HG02642 (cell line): ENCODE measurements at regions not wholly inside any gene's neighbourhood (a gene's known extent, or its start where the extent isn't known, plus 50 kb on each side); places are given as distances from the start of the nearest gene placed in this dataset.

ENCODE experiments used
- ATAC-seq: cut with Tn5 transposase; IDR thresholded peaks from one replicate; pipeline ENCODE4 v1.9.1; 2021; ENCODE audit warnings: mild to moderate bottlenecking; ENCODE audit not compliant: unreplicated experiment, poor library complexity

- ATAC-seq, result no peak
These were observed 96.3 kb upstream of the WWC1 start for GRCh38 chr5:168195110-168195509.

DNA sequence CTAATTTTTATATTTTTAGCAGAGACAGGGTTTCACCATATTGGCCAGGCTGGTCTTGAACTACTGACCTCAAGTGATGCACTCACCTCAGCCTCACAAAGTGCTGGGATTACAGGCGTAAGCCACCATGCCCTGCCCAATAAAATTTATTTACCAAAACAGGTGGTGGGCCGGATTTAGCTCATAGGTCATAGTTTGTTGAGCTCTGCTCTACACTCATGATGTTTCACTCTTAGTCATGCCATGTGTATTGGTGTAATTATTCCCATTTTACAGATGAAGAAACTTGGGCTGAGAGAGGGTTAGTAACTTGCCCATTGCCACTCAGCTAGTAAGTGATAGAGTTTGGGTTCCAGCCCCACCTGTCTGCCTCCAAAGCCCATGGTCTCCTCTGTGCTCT, 93.1 kb upstream of the WWC1 start:
- ATAC-seq, result no peak

GRCh38 chr5:168202996-168203395, 88.4 kb upstream of the WWC1 start:
- no peak for ATAC-seq

DNA sequence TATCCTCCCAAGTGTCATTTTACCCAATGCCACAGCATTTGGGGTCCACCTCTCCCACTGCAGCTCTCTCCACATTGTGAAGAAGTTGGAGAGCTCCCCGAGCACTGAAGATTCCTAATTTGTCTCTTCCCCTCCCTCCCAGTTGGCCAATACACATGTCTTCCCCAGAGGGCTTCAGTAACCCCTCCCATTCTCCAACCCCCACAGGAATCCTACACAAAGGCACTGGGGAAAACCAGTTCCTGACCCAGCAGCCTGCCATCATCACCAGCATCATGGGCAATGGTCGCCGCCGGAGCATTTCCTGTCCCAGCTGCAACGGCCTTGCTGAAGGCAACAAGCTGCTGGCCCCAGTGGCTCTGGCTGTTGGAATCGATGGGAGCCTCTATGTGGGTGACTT, 87.3 kb upstream of the WWC1 start:
- ATAC-seq, result no peak

DNA sequence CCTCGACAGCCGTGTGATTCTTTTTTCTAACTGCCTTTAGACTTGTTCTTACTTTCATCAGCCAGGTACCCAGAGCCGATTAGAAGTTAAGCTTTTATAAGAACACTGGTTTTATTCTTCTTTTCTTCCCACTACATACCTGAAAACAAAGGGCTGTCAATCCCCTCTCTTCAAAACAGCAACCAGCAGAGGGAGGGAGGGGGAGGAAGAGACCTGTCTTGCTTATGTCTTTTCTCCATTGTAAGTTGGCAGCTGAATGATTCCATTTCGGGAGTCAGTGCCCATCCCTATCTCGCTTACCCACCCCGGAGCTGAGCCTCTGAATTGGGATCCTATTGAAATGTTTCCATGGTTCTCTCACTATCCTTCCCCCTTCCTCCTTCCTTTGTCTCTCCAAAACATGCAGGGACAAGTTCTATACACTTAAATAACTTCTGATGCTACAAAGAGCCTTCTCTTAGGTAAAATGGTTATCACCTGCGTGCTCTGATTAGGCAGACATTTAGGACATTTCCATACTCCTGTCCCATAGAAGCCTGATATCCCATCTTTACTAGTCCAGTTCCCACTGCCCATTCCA, 83.9 kb upstream of the WWC1 start:
- ATAC-seq, result no peak

- ATAC-seq, result no peak
These were observed 82.0 kb upstream of the WWC1 start for GRCh38 chr5:168209244-168209995.

GRCh38 chr5:168209997-168210396, 81.4 kb upstream of the WWC1 start:
- ATAC-seq, result no peak

DNA sequence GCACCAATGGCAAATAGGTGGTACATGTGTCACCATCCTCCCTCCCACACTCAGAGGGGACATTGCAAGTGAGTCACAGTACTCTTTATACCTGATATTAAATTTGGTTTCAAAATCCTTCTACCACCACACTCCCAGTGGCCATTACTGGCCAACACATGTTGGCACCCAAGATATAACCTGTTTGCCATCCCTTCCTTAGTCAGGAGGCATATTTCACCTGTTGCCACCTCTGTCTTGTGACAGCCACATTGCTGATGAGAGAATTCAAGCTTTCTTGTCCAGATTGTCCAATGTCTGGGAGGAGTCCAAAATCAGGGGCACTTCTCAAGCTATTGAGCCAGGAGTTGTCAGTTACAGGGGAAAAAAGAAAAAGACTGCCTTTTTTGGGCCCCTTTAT, 80.2 kb upstream of the WWC1 start:
- no peak for ATAC-seq

DNA sequence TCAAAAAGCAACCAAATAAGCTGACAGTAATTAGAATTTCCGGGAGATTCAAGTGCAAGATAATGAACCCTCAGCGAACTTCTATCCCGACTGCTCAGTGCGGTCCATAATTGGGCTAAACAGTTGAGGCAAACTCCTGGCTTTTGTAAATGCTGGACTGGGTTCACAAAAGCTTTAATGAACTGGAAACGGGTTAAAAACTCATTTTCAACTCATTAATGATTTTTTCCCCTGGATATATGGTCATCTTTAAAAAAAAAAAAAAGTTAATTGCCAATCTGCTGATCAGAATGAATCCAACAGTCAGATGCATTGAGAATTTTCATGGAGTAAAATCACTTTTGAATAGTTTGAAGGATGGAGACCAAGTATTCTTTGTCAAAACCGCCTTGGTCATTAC, 79.5 kb upstream of the WWC1 start:
- ATAC-seq, result no peak

DNA sequence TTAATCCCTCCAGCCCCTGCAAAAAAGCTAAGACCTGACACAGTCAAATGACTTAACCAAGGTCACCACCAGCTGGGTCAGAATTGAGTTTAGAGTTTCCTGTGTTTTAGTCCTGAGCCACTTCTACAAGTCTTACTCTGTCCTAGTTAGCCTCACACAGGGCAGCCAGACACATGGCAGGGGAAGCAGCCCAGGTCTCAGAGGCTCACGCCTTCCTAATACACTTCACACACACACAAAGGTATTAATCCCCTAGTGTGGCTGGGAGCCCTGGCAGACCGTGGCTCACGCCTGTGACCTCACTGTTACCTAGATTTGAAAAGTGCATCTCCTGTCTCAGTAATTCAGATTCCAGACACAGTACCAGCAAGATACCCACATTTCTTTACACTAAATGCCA, 77.4 kb upstream of the WWC1 start:
- no peak for ATAC-seq

GRCh38 chr5:168214886-168215285, 76.6 kb upstream of the WWC1 start:
- no peak for ATAC-seq

DNA sequence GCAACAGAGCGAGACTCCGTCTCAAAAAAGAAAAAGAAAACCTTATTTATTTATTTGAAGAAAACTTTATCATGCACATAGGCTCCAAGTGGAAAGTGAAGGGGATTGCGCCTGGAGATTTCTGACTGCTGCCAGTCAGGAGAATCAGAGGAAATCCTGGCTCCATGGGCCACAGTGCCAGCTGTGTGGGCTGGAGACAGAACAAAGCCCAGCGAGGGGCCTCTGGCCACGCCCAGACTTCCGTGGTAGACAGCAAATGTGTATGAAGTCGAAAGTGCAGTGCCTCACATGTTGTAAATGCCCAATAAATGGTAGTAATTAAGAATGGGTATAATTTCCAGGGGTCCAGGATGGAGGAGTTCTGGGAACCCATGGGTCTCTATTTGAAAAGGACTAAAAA, 75.8 kb upstream of the WWC1 start:
- no peak for ATAC-seq

- ATAC-seq, result no peak
These were observed 74.5 kb upstream of the WWC1 start for GRCh38 chr5:168216989-168217388.

GRCh38 chr5:168217497-168217896, 73.9 kb upstream of the WWC1 start:
- no peak for ATAC-seq

DNA sequence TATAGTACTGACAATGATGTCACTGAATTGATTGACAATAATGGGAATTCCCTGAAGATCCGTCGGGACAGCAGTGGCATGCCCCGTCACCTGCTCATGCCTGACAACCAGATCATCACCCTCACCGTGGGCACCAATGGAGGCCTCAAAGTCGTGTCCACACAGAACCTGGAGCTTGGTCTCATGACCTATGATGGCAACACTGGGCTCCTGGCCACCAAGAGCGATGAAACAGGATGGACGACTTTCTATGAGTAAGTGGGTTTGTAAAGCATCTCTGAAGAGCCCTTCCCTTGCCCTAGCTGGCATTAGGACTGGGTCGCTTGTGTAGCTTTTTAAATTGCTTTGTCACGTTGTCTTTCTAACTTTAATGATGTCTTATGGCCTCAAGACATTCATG, 72.7 kb upstream of the WWC1 start:
- ATAC-seq, result no peak

GRCh38 chr5:168219515-168220410, 71.7 kb upstream of the WWC1 start:
- ATAC-seq, result peak; percentile 85

GRCh38 chr5:168224085-168224484, 67.4 kb upstream of the WWC1 start:
- ATAC-seq, result no peak

- ATAC-seq, result no peak
These were observed 65.4 kb upstream of the WWC1 start for GRCh38 chr5:168226012-168226411.

DNA sequence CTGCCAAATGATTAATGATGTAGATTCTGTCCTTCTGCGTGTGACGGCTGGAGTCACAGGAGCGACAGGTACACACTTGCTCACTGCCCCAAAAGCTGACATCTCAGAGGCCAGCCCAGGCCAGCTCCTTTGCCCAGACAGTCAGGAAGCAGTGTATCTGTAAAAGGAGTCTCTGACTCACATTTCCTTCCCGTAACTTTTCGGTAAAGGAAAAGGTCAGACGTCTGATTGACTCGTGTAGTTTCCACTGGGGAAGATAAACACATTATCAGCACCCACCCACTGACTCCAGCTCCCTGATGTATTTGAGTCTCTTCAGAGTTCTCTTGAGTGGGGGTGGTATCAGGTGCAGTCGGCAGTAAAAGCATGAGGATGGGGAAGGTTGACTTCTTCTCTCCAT, 64.4 kb upstream of the WWC1 start:
- no peak for ATAC-seq

- peak; percentile 99 for ATAC-seq
These were observed 63.4 kb upstream of the WWC1 start for GRCh38 chr5:168227973-168228615.

DNA sequence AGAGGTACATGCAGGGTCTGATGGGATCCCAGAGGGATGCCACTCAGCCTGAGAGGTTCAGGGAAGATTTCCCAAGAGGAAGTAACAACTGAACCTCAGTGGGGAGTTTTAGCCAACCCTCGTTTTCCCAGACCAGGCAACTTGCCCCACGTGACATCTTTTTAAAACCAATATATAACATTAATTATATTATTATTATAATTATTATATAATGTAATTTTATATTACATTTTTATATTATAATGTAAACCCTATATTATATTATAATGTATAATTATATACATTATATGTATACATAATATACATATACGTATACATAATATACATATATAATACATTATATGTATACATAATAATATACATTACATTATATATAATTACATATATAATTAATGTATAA, 62.8 kb upstream of the WWC1 start:
- ATAC-seq, result no peak
